ENCODE measurements at regions not wholly inside any gene's neighbourhood (a gene's known extent, or its start where the extent isn't known, plus 50 kb on each side); places are given as distances from the start of the nearest gene placed in this dataset.

- TF ChIP-seq EZH2 (IDR thresholded peaks at IDR 0.05; ENCODE audit: low read length) (no peak), CTCF (optimal IDR thresholded peaks at IDR 0.05 in 1 of 3, IDR thresholded peaks at IDR 0.05 in 1 of 3, conservative IDR thresholded peaks at IDR 0.05 in 1 of 3; ENCODE audit: extremely low read depth in 1 of 3, insufficient read depth in 2 of 3, low read length in 3 of 3) (no peak)
- dilution Hi-C loops (cut with MboI; ENCODE audit: extremely low pct_ligation_motif_present, low sequenced_read_pairs), result no loop called here
- Histone ChIP-seq H3K9me1 (ENCODE audit: control insufficient read depth, extremely low read depth, insufficient read depth, low read length) (no peaks in the 10 kb centered on the region), H3K79me2 (ENCODE audit: control insufficient read depth, insufficient read depth, low read length) (no peaks in the 10 kb centered on the region), H3K27me3 (ENCODE audit: control insufficient read depth, extremely low read depth, insufficient read depth, low read length) (no peaks in the 10 kb centered on the region), H2AFZ (ENCODE audit: control insufficient read depth, low read length) (no peak overlapping the region), H3K9ac (ENCODE audit: control insufficient read depth, extremely low read depth, insufficient read depth, low read length) (no peak overlapping the region), H3K9me3 (ENCODE audit: control insufficient read depth, low read depth, low read length) (no peaks in the 10 kb centered on the region), H3K27ac (ENCODE audit: control insufficient read depth, insufficient read depth, low read length) (no peak overlapping the region), H3K36me3 (ENCODE audit: control insufficient read depth in 2 of 2, extremely low read depth in 1 of 2, insufficient read depth in 2 of 2, low read length in 2 of 2) (no peaks in the 10 kb centered on the region), H3K4me2 (ENCODE audit: control insufficient read depth, extremely low read depth, insufficient read depth, low read depth, low read length) (no peak overlapping the region), H3K4me3 (ENCODE audit: control insufficient read depth in 2 of 3, extremely low read depth in 1 of 3, insufficient read depth in 2 of 3, low read depth in 1 of 3, low read length in 3 of 3) (no peak overlapping the region), H3K4me1 (ENCODE audit: control insufficient read depth, extremely low read depth, insufficient read depth, low read length) (no peaks in the 10 kb centered on the region), H4K20me1 (ENCODE audit: control insufficient read depth, extremely low read depth, insufficient read depth, low read length) (no peaks in the 10 kb centered on the region)
- DNase-seq (ENCODE audit: low read depth, low spot score) (no peak), FAIRE-seq (no peak)
These were observed 61.5 kb upstream of the EGFL6 start for GRCh38 chrX:13507893-13508292.

DNA sequence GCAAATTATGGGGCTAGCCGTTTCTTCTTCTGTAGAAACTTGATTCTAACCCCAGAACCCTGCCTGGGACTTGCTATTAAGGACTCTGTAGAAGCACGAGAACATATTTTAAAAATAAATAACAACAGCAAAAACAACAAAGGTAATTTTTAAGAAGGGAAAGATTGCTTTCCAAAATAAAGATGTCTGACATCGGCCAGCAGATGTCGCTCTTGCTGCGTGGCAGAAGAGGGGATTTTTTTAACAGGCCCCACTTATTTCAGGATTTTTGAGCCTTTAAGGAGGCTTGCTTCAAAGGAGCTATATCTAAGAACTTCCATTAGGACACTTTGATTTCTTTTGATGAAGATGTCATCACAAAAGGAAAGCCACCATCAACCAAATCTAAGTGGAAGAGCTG, 62.8 kb upstream of the EGFL6 start:
- DNase-seq (ENCODE audit: low read depth, low spot score) (peak; percentile 15), FAIRE-seq (no peak)
- no peak overlapping the region for H3K4me2 ChIP-seq (ENCODE audit: control insufficient read depth, extremely low read depth, insufficient read depth, low read depth, low read length)
- H4K20me1 ChIP-seq (ENCODE audit: control insufficient read depth, extremely low read depth, insufficient read depth, low read length), result no peaks in the 10 kb centered on the region
- H3K4me1 ChIP-seq (ENCODE audit: control insufficient read depth, extremely low read depth, insufficient read depth, low read length), result no peaks in the 10 kb centered on the region
- H2AFZ ChIP-seq (ENCODE audit: control insufficient read depth, low read length), result no peak overlapping the region
- no peaks in the 10 kb centered on the region for H3K9me1 ChIP-seq (ENCODE audit: control insufficient read depth, extremely low read depth, insufficient read depth, low read length)
- no peaks in the 10 kb centered on the region for H3K27me3 ChIP-seq (ENCODE audit: control insufficient read depth, extremely low read depth, insufficient read depth, low read length)
- H3K27ac ChIP-seq (ENCODE audit: control insufficient read depth, insufficient read depth, low read length), result no peak overlapping the region
- H3K36me3 ChIP-seq (ENCODE audit: control insufficient read depth in 2 of 2, extremely low read depth in 1 of 2, insufficient read depth in 2 of 2, low read length in 2 of 2), result no peaks in the 10 kb centered on the region
- no peaks in the 10 kb centered on the region for H3K79me2 ChIP-seq (ENCODE audit: control insufficient read depth, insufficient read depth, low read length)
- dilution Hi-C loops (cut with MboI; ENCODE audit: extremely low pct_ligation_motif_present, low sequenced_read_pairs), result no loop called here
- no peak overlapping the region for H3K9ac ChIP-seq (ENCODE audit: control insufficient read depth, extremely low read depth, insufficient read depth, low read length)
- peak; percentile 67 to 69 (median 68) for TF ChIP-seq CTCF (optimal IDR thresholded peaks at IDR 0.05 in 1 of 3, IDR thresholded peaks at IDR 0.05 in 1 of 3, conservative IDR thresholded peaks at IDR 0.05 in 1 of 3; ENCODE audit: extremely low read depth in 1 of 3, insufficient read depth in 2 of 3, low read length in 3 of 3)
- TF ChIP-seq EZH2 (IDR thresholded peaks at IDR 0.05; ENCODE audit: low read length), result no peak
- H3K9me3 ChIP-seq (ENCODE audit: control insufficient read depth, low read depth, low read length), result no peaks in the 10 kb centered on the region
- H3K4me3 ChIP-seq (ENCODE audit: control insufficient read depth in 2 of 3, extremely low read depth in 1 of 3, insufficient read depth in 2 of 3, low read depth in 1 of 3, low read length in 3 of 3), result no peak overlapping the region

Measured in keratinocyte (primary cell).